CD8-positive, alpha-beta memory T cell (primary cell): ENCODE measurements at regions not wholly inside any gene's neighbourhood (a gene's known extent, or its start where the extent isn't known, plus 50 kb on each side); places are given as distances from the start of the nearest gene placed in this dataset.

Experiments
- CTCF ChIA-PET: fragments of 350-600 bp; sonication (Branson Sonifier 250); formaldehyde crosslinking; loops from one replicate; lab custom pipeline; 2021; ENCODE audit warnings: antibody characterized with exemption; lab: Charles Lee
- POLR2A ChIA-PET: fragments of 350-600 bp; sonication (Branson Sonifier 250); formaldehyde crosslinking; loops from one replicate; lab custom pipeline; 2021; ENCODE audit warnings: antibody characterized with exemption; lab: Charles Lee
- DNase-seq, 5 donors: peaks; one replicate each; pipeline versions ENCODE4 v3.0.0 to v3.0.0-alpha.2; 2020 to 2022; ENCODE audit warnings: mixed read lengths in 1 of 5
- H3K27ac ChIP-seq: one replicate; pipeline ENCODE4 v1.7.0; 2013; ENCODE audit warnings: low read depth, mild to moderate bottlenecking, low read length, moderate library complexity
- H3K27me3 ChIP-seq: 2 replicates; pipeline ENCODE4 v1.7.0; 2013; ENCODE audit warnings: low read length, mild to moderate bottlenecking; ENCODE audit not compliant: insufficient read depth, poor library complexity, severe bottlenecking
- H3K36me3 ChIP-seq: 2 replicates; pipeline ENCODE4 v1.7.0; 2013; ENCODE audit warnings: mild to moderate bottlenecking, low read length, moderate library complexity; ENCODE audit not compliant: insufficient read depth
- H3K4me1 ChIP-seq: 2 replicates; pipeline ENCODE4 v1.7.0; 2013; ENCODE audit warnings: mild to moderate bottlenecking, low read length, moderate library complexity; ENCODE audit not compliant: insufficient read depth
- H3K4me3 ChIP-seq: 2 replicates; pipeline ENCODE4 v1.7.0; 2013; ENCODE audit warnings: mild to moderate bottlenecking, low read length
- H3K9me3 ChIP-seq: 2 replicates; pipeline ENCODE4 v1.7.0; 2013; ENCODE audit warnings: mild to moderate bottlenecking, low read length
- H3K27ac Mint-ChIP-seq, 8 donors: one replicate each; pipeline ENCODE4 v1.8.0; 2020 to 2021; ENCODE audit warnings: mixed read lengths in 8 of 8, mild to moderate bottlenecking in 6 of 8, inconsistent platforms in 3 of 8, moderate library complexity in 3 of 8
- H3K27me3 Mint-ChIP-seq, 2 donors: one replicate each; pipeline ENCODE4 v1.8.0; 2020 to 2021; ENCODE audit warnings: mixed read lengths in 2 of 2, mild to moderate bottlenecking in 1 of 2, moderate library complexity in 1 of 2
- H3K36me3 Mint-ChIP-seq, 3 donors: one replicate each; pipeline ENCODE4 v1.8.0; 2020 to 2021; ENCODE audit warnings: mixed read lengths in 3 of 3, inconsistent platforms in 1 of 3, mild to moderate bottlenecking in 1 of 3
- H3K4me1 Mint-ChIP-seq, 3 donors: one replicate each; pipeline ENCODE4 v1.8.0; 2020 to 2021; ENCODE audit warnings: mixed read lengths in 3 of 3, inconsistent platforms in 1 of 3, mild to moderate bottlenecking in 1 of 3
- H3K4me3 Mint-ChIP-seq, 7 donors: one replicate each; pipeline ENCODE4 v1.8.0; 2020 to 2021; ENCODE audit warnings: mixed read lengths in 7 of 7, mild to moderate bottlenecking in 6 of 7, moderate library complexity in 4 of 7, inconsistent platforms in 2 of 7
- H3K9me3 Mint-ChIP-seq, 5 donors: one replicate each; pipeline ENCODE4 v1.8.0; 2020 to 2022; ENCODE audit warnings: mixed read lengths in 5 of 5, mild to moderate bottlenecking in 3 of 5, moderate library complexity in 2 of 5, inconsistent platforms in 1 of 5

GRCh38 chr6:122078481-122078880 lies 321.0 kb upstream of the HSF2 start:
- POLR2A ChIA-PET: no interaction called here
- Mint-ChIP-seq H3K4me3 (no peak overlapping the region), H3K27ac (no peak overlapping the region), H3K9me3 (peaks cover 2 to 13% (median 2%) of the 10 kb centered on the region in 5 donors), H3K36me3 (no peaks in the 10 kb centered on the region), H3K4me1 (no peaks in the 10 kb centered on the region), H3K27me3 (no peaks in the 10 kb centered on the region)
- Histone ChIP-seq H3K36me3 (no peaks in the 10 kb centered on the region), H3K27me3 (no peaks in the 10 kb centered on the region), H3K27ac (no peak overlapping the region), H3K4me3 (no peak overlapping the region), H3K9me3 (no peaks in the 10 kb centered on the region), H3K4me1 (no peaks in the 10 kb centered on the region)
- CTCF ChIA-PET: no interaction called here
- DNase-seq: no peak

- Histone ChIP-seq H3K27me3 (no peaks in the 10 kb centered on the region), H3K36me3 (no peaks in the 10 kb centered on the region), H3K4me3 (no peak overlapping the region), H3K27ac (no peak overlapping the region), H3K9me3 (no peaks in the 10 kb centered on the region), H3K4me1 (no peaks in the 10 kb centered on the region)
- Mint-ChIP-seq H3K4me3 (no peak overlapping the region), H3K27ac (no peak overlapping the region), H3K9me3 (peaks cover 0 to 13% (median 2%) of the 10 kb centered on the region in 5 donors), H3K4me1 (no peaks in the 10 kb centered on the region), H3K27me3 (no peaks in the 10 kb centered on the region), H3K36me3 (no peaks in the 10 kb centered on the region)
- CTCF ChIA-PET: no interaction called here
- DNase-seq: no peak
- POLR2A ChIA-PET: no interaction called here
Observed at GRCh38 chr6:122079916-122080315, 319.5 kb upstream of the HSF2 start.

- CTCF ChIA-PET: no interaction called here
- H3K9me3 Mint-ChIP-seq: peaks cover 0 to 13% (median 2%) of the 10 kb centered on the region in 5 donors
- no peak overlapping the region for H3K4me3 ChIP-seq
Observed at GRCh38 chr6:122081921-122082320, 317.5 kb upstream of the HSF2 start.

GRCh38 chr6:122082370-122082769 lies 317.1 kb upstream of the HSF2 start:
- H3K4me1 Mint-ChIP-seq: no peaks in the 10 kb centered on the region
- ChIA-PET CTCF (no interaction called here), POLR2A (no interaction called here)
- H3K4me3 Mint-ChIP-seq: no peak overlapping the region
- no peaks in the 10 kb centered on the region for H3K4me1 ChIP-seq
- H3K4me3 ChIP-seq: no peak overlapping the region
- H3K27me3 ChIP-seq: no peaks in the 10 kb centered on the region
- peaks cover 0 to 13% (median 2%) of the 10 kb centered on the region in 5 donors for H3K9me3 Mint-ChIP-seq
- no peak for DNase-seq
- no peaks in the 10 kb centered on the region for H3K9me3 ChIP-seq
- no peak overlapping the region for H3K27ac ChIP-seq
- H3K36me3 Mint-ChIP-seq: no peaks in the 10 kb centered on the region
- no peak overlapping the region for H3K27ac Mint-ChIP-seq
- no peaks in the 10 kb centered on the region for H3K36me3 ChIP-seq
- H3K27me3 Mint-ChIP-seq: no peaks in the 10 kb centered on the region

More at GRCh38 chr6:122081921-122082320, 317.5 kb upstream of the HSF2 start:
- no peaks in the 10 kb centered on the region for H3K4me1 Mint-ChIP-seq
- no peaks in the 10 kb centered on the region for H3K36me3 ChIP-seq
- H3K4me1 ChIP-seq: no peaks in the 10 kb centered on the region
- POLR2A ChIA-PET: no interaction called here
- no peak for DNase-seq
- H3K36me3 Mint-ChIP-seq: no peaks in the 10 kb centered on the region
- no peaks in the 10 kb centered on the region for H3K27me3 ChIP-seq
- H3K27ac Mint-ChIP-seq: no peak overlapping the region
- no peak overlapping the region for H3K4me3 Mint-ChIP-seq
- no peaks in the 10 kb centered on the region for H3K9me3 ChIP-seq
- no peak overlapping the region for H3K27ac ChIP-seq
- H3K27me3 Mint-ChIP-seq: no peaks in the 10 kb centered on the region

GRCh38 chr6:122092366-122092765 lies 307.1 kb upstream of the HSF2 start:
- H3K4me1 ChIP-seq: no peaks in the 10 kb centered on the region
- no peak for DNase-seq
- no peaks in the 10 kb centered on the region for H3K27me3 Mint-ChIP-seq
- H3K9me3 Mint-ChIP-seq: peaks cover 0 to 5% (median 0%) of the 10 kb centered on the region in 5 donors
- ChIA-PET CTCF (no interaction called here), POLR2A (no interaction called here)
- H3K9me3 ChIP-seq: no peaks in the 10 kb centered on the region
- H3K27ac Mint-ChIP-seq: no peak overlapping the region
- no peak overlapping the region for H3K27ac ChIP-seq
- H3K36me3 ChIP-seq: no peaks in the 10 kb centered on the region
- H3K36me3 Mint-ChIP-seq: no peaks in the 10 kb centered on the region
- no peak overlapping the region for H3K4me3 Mint-ChIP-seq
- H3K4me1 Mint-ChIP-seq: no peaks in the 10 kb centered on the region
- no peak overlapping the region for H3K4me3 ChIP-seq
- no peaks in the 10 kb centered on the region for H3K27me3 ChIP-seq

GRCh38 chr6:122098201-122098678 lies 301.2 kb upstream of the HSF2 start:
- Mint-ChIP-seq H3K36me3 (no peaks in the 10 kb centered on the region), H3K27ac (no peak overlapping the region), H3K4me1 (no peaks in the 10 kb centered on the region), H3K9me3 (peaks cover 0 to 3% (median 0%) of the 10 kb centered on the region in 5 donors), H3K4me3 (no peak overlapping the region), H3K27me3 (no peaks in the 10 kb centered on the region)
- Histone ChIP-seq H3K27me3 (no peaks in the 10 kb centered on the region), H3K9me3 (no peaks in the 10 kb centered on the region), H3K36me3 (no peaks in the 10 kb centered on the region), H3K27ac (no peak overlapping the region), H3K4me1 (no peaks in the 10 kb centered on the region), H3K4me3 (no peak overlapping the region)
- POLR2A ChIA-PET: no interaction called here
- CTCF ChIA-PET: no interaction called here
- DNase-seq: no peak

- Mint-ChIP-seq H3K9me3 (peaks cover 0 to 6% (median 1%) of the 10 kb centered on the region in 5 donors), H3K4me1 (no peaks in the 10 kb centered on the region), H3K27me3 (no peaks in the 10 kb centered on the region), H3K4me3 (no peak overlapping the region), H3K27ac (no peak overlapping the region), H3K36me3 (no peaks in the 10 kb centered on the region)
- H3K27ac ChIP-seq: no peak overlapping the region
- no peaks in the 10 kb centered on the region for H3K27me3 ChIP-seq
- ChIA-PET POLR2A (no interaction called here), CTCF (no interaction called here)
- H3K4me1 ChIP-seq: no peaks in the 10 kb centered on the region
- H3K4me3 ChIP-seq: no peak overlapping the region
- no peaks in the 10 kb centered on the region for H3K36me3 ChIP-seq
- DNase-seq: no peak
- no peaks in the 10 kb centered on the region for H3K9me3 ChIP-seq
Observed at GRCh38 chr6:122102026-122102425, 297.4 kb upstream of the HSF2 start.

- Histone ChIP-seq H3K4me1 (no peaks in the 10 kb centered on the region), H3K27me3 (no peaks in the 10 kb centered on the region), H3K27ac (no peak overlapping the region), H3K36me3 (no peaks in the 10 kb centered on the region), H3K4me3 (no peak overlapping the region), H3K9me3 (no peaks in the 10 kb centered on the region)
- Mint-ChIP-seq H3K9me3 (peaks cover 0 to 7% (median 0%) of the 10 kb centered on the region in 5 donors), H3K27ac (no peak overlapping the region), H3K27me3 (no peaks in the 10 kb centered on the region), H3K4me1 (no peaks in the 10 kb centered on the region), H3K36me3 (no peaks in the 10 kb centered on the region), H3K4me3 (no peak overlapping the region)
- CTCF ChIA-PET: no interaction called here
- POLR2A ChIA-PET: no interaction called here
- no peak for DNase-seq
Observed at GRCh38 chr6:122107256-122107852, 292.1 kb upstream of the HSF2 start.
